IMR-90 (cell line): ENCODE measurements at regions not wholly inside any gene's neighbourhood (a gene's known extent, or its start where the extent isn't known, plus 50 kb on each side); places are given as distances from the start of the nearest gene placed in this dataset.

Source experiments
- ATAC-seq: fragments of 200-7000 bp; cut with Tn5 transposase; 2 replicates; pipeline ENCODE4 v1.9.1; 2020; ENCODE audit warnings: low read depth, mild to moderate bottlenecking, moderate library complexity
- BruUV-seq: library from RNA; stranded (reverse); fragments of 400-500 nt; replicated peaks from 2 replicates; lab custom pipeline; 2021; lab: Mats Ljungman, UMichigan
- CTCF ChIA-PET: fragments of 300-600 bp; formaldehyde crosslinking; extraction: SDS; loops from one replicate; lab custom pipeline; 2021; ENCODE audit warnings: antibody characterized with exemption; lab: Yijun Ruan, JAX
- POLR2A ChIA-PET: fragments of 300-600 bp; sonication (Branson Sonifier 250); formaldehyde crosslinking; loops from one replicate; lab custom pipeline; 2022; ENCODE audit warnings: antibody characterized with exemption; ENCODE audit not compliant: unreplicated experiment; lab: Charles Lee
- DNase-seq: peaks from one replicate; pipeline ENCODE4 v3.0.0; 2013
- H2AFZ ChIP-seq: replicated peaks from 2 replicates; pipeline ENCODE3; 2013; ENCODE audit warnings: low read length, mild to moderate bottlenecking; ENCODE audit not compliant: poor library complexity
- H2AK5ac ChIP-seq: 2 replicates; pipeline ENCODE4 v1.6.1; 2013; ENCODE audit warnings: low read depth, low read length, inconsistent platforms
- H2AK9ac ChIP-seq: replicated peaks from 2 replicates; pipeline ENCODE3; 2013; ENCODE audit warnings: mild to moderate bottlenecking, low read depth, low read length, moderate library complexity; ENCODE audit not compliant: poor library complexity
- H2BK120ac ChIP-seq: 2 replicates; pipeline ENCODE4 v1.6.1; 2013; ENCODE audit warnings: low read depth, low read length, inconsistent platforms
- H2BK15ac ChIP-seq: 3 replicates; pipeline ENCODE4 v1.6.1; 2013; ENCODE audit warnings: low read depth, low read length, inconsistent platforms
- H2BK20ac ChIP-seq: 2 replicates; pipeline ENCODE4 v1.6.1; 2013; ENCODE audit warnings: low read depth, mild to moderate bottlenecking, inconsistent platforms, low read length, moderate library complexity
- H2BK5ac ChIP-seq: 2 replicates; pipeline ENCODE4 v1.6.1; 2013; ENCODE audit warnings: mild to moderate bottlenecking, low read depth, low read length, inconsistent platforms; ENCODE audit not compliant: poor library complexity, severe bottlenecking
- H3K14ac ChIP-seq: replicated peaks from 2 replicates; pipeline ENCODE4 v1.6.1; 2013; ENCODE audit warnings: low read depth, low read length, inconsistent platforms
- H3K18ac ChIP-seq: 2 replicates; pipeline ENCODE4 v1.6.1; 2013; ENCODE audit warnings: low read depth, low read length, control low read depth
- H3K23ac ChIP-seq: 2 replicates; pipeline ENCODE4 v1.6.1; 2013; ENCODE audit warnings: low read depth, low read length, inconsistent platforms
- H3K27ac ChIP-seq: 2 replicates; pipeline ENCODE4 v1.5.1; 2013; ENCODE audit warnings: mild to moderate bottlenecking, control low read depth, low read length; ENCODE audit not compliant: insufficient read depth
- H3K27me3 ChIP-seq: 2 replicates; pipeline ENCODE4 v1.6.1; 2013; ENCODE audit warnings: low read length; ENCODE audit not compliant: control insufficient read depth, insufficient read depth
- H3K36me3 ChIP-seq: 2 replicates; pipeline ENCODE4 v1.6.1; 2013; ENCODE audit warnings: low read length, mixed read lengths; ENCODE audit not compliant: control insufficient read depth, insufficient read depth
- H3K4ac ChIP-seq: 2 replicates; pipeline ENCODE4 v1.6.1; 2013; ENCODE audit warnings: low read depth, low read length, inconsistent platforms
- H3K4me1 ChIP-seq: 2 replicates; pipeline ENCODE4 v1.6.1; 2013; ENCODE audit warnings: low read length, mixed read lengths; ENCODE audit not compliant: control insufficient read depth, insufficient read depth
- H3K4me2 ChIP-seq: 2 replicates; pipeline ENCODE4 v1.6.1; 2013; ENCODE audit warnings: low read depth, mild to moderate bottlenecking, control low read depth, low read length, moderate library complexity
- H3K4me3 ChIP-seq: 2 replicates; pipeline ENCODE4 v1.5.1; 2013; ENCODE audit warnings: low read depth, mild to moderate bottlenecking, control low read depth, low read length, moderate library complexity; ENCODE audit not compliant: insufficient read depth
- H3K56ac ChIP-seq: 2 replicates; pipeline ENCODE4 v1.6.1; 2013; ENCODE audit warnings: low read length, inconsistent platforms; ENCODE audit not compliant: insufficient read depth; ENCODE audit errors: extremely low read depth
- H3K79me1 ChIP-seq, 2 experiments: 2 replicates each; pipeline ENCODE4 v1.6.1; 2013; ENCODE audit warnings: low read length in 2 of 2, inconsistent platforms in 1 of 2, low read depth in 1 of 2
- H3K9ac ChIP-seq: 2 replicates; pipeline ENCODE4 v1.6.1; 2013; ENCODE audit warnings: low read depth, low read length, control low read depth
- H3K9me1 ChIP-seq: 2 replicates; pipeline ENCODE4 v1.6.1; 2013; ENCODE audit warnings: low read length, inconsistent platforms; ENCODE audit not compliant: insufficient read depth
- H3K9me3 ChIP-seq: 2 replicates; pipeline ENCODE4 v1.6.1; 2013; ENCODE audit warnings: low read length; ENCODE audit not compliant: control insufficient read depth, insufficient read depth
- H4K20me1 ChIP-seq: 2 replicates; pipeline ENCODE4 v1.6.1; 2013; ENCODE audit warnings: low read length, inconsistent platforms; ENCODE audit not compliant: insufficient read depth
- H4K5ac ChIP-seq: 2 replicates; pipeline ENCODE4 v1.6.1; 2013; ENCODE audit warnings: mild to moderate bottlenecking, low read depth, low read length, control low read depth
- H4K8ac ChIP-seq, 2 experiments: 2 replicates each; pipeline ENCODE4 v1.6.1; 2013; ENCODE audit warnings: low read depth in 2 of 2, low read length in 2 of 2, control low read depth in 1 of 2, inconsistent platforms in 1 of 2
- H4K91ac ChIP-seq: 2 replicates; pipeline ENCODE4 v1.6.1; 2013; ENCODE audit warnings: low read depth, low read length, inconsistent platforms; ENCODE audit not compliant: insufficient read depth
- RAD21 ChIP-seq: IDR thresholded peaks from 2 replicates; pipeline ENCODE4 v1.6.1; 2012; ENCODE audit warnings: low read length, improper control_type of control experiment
- WGBS, 2 experiments: methylation state at CpG; one replicate each; pipeline versions ENCODE4 v1.1.5 to v1.1.7; 2013; ENCODE audit warnings: missing lambda C conversion rate in 2 of 2; ENCODE audit not compliant: insufficient read length in 1 of 2; ENCODE audit errors: extremely low coverage in 2 of 2; 5-methylcytosine and 5-hydroxymethylcytosine counted together
- dilution Hi-C: fragments of 300-500 bp; cut with HindIII; formaldehyde crosslinking; loops from one replicate; pipeline ENCODE4 v1.14.3; 2018; ENCODE audit warnings: low sequenced_read_pairs; ENCODE audit not compliant: unreplicated experiment
- in situ Hi-C: fragments of 300-500 bp; cut with MboI; formaldehyde crosslinking; loops from 3 replicates; pipeline ENCODE4 v1.14.3; 2019; ENCODE audit warnings: low sequenced_read_pairs, inconsistent platforms, mixed read lengths
- intact Hi-C: fragments of 100-400 bp; cut with micrococcal nuclease; formaldehyde crosslinking; loops from 2 replicates; pipeline ENCODE4 v1.10.0; 2022

DNA sequence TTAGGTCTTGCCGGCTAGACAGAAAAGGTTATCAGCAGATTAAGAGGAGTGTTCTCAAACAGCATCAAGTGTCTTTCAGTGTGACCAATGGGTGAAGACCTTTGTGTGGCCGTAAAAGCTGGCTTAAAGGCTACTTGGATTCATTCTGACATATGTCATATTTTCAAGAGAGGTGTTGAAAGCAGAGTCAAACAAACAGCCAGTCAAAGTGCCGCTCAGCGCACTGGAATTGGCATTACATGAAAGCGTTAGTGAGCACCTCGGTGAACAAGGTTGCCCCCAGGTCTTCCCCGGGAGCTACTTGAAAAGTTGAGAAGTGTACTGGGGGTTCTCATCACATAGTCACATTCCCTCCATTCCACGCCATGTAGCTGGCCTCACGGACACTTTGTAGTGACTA, 148.9 kb downstream of the SOX3 start:
- intact Hi-C loops, result no loop called here
- no peak overlapping the region for H4K91ac ChIP-seq
- no peak overlapping the region for H3K23ac ChIP-seq
- no peak overlapping the region for H2AK9ac ChIP-seq
- no peak overlapping the region for H3K4me2 ChIP-seq
- no peak overlapping the region for H3K14ac ChIP-seq
- H3K56ac ChIP-seq, result no peak overlapping the region
- POLR2A ChIA-PET, result no interaction called here
- H3K79me1 ChIP-seq, result no peaks in the 10 kb centered on the region
- H3K4me1 ChIP-seq, result no peaks in the 10 kb centered on the region
- H4K5ac ChIP-seq, result no peak overlapping the region
- H3K18ac ChIP-seq, result no peak overlapping the region
- H4K20me1 ChIP-seq, result no peaks in the 10 kb centered on the region
- H2BK15ac ChIP-seq, result no peak overlapping the region
- H2BK5ac ChIP-seq, result no peak overlapping the region
- no peak overlapping the region for H2AK5ac ChIP-seq
- WGBS, 2 experiments, result no CpG with 5 or more reads among the region's 9 CpGs
- no peak overlapping the region for H2AFZ ChIP-seq
- dilution Hi-C loops, result no loop called here
- no peak overlapping the region for H3K27ac ChIP-seq
- no peaks in the 10 kb centered on the region for H3K9me3 ChIP-seq
- CTCF ChIA-PET, result no interaction called here
- DNase-seq (no peak), ATAC-seq (no peak)
- H4K8ac ChIP-seq, result no peak overlapping the region
- no peak for TF ChIP-seq RAD21
- no peaks in the 10 kb centered on the region for H3K9me1 ChIP-seq
- no peak overlapping the region for H2BK20ac ChIP-seq
- no peak overlapping the region for H3K9ac ChIP-seq
- no peak overlapping the region for H2BK120ac ChIP-seq
- BruUV-seq, result no TSS peak
- in situ Hi-C loops, result no loop called here
- H3K27me3 ChIP-seq, result no peaks in the 10 kb centered on the region
- H3K4ac ChIP-seq, result no peak overlapping the region
- H3K36me3 ChIP-seq, result no peaks in the 10 kb centered on the region
- H3K4me3 ChIP-seq, result no peak overlapping the region
